Endothelial cell of umbilical vein (primary cell): ENCODE measurements at regions not wholly inside any gene's neighbourhood (a gene's known extent, or its start where the extent isn't known, plus 50 kb on each side); places are given as distances from the start of the nearest gene placed in this dataset.

Experiments
- BruUV-seq: library from RNA; stranded (reverse); fragments of 400-500 nt; replicated peaks from 2 replicates; lab custom pipeline; 2021; lab: Mats Ljungman, UMichigan
- CTCF ChIA-PET: fragments of 300-600, 350-600 bp; sonication (Branson Sonifier 250); formaldehyde crosslinking; loops from one replicate; lab custom pipeline; 2021; ENCODE audit warnings: antibody characterized with exemption, inconsistent platforms; lab: Charles Lee
- POLR2A ChIA-PET: fragments of 300-600, 350-600 bp; sonication (Branson Sonifier 250); formaldehyde crosslinking; loops from one replicate; lab custom pipeline; 2021; ENCODE audit warnings: antibody characterized with exemption, inconsistent platforms; lab: Charles Lee
- DNase-seq: peaks from one replicate; pipeline ENCODE4 v3.0.0-alpha.2; 2011; ENCODE audit warnings: low read depth, low spot score
- FAIRE-seq: peaks from 2 replicates; lab custom pipeline; 2011; peaks lifted over from hg19 to GRCh38; lab: Jason Lieb, UNC
- H2AFZ ChIP-seq: 2 replicates; pipeline ENCODE4 v1.6.0; 2012; ENCODE audit warnings: low read depth, low read length, control low read depth, inconsistent platforms
- H3K27ac ChIP-seq: 2 replicates; pipeline ENCODE4 v1.5.1; 2011; ENCODE audit warnings: low read depth, mild to moderate bottlenecking, control low read depth, low read length, moderate library complexity; ENCODE audit not compliant: insufficient read depth
- H3K27me3 ChIP-seq, 2 experiments: 2 replicates each; pipeline versions ENCODE4 v1.6.0 to v1.6.1; 2011; ENCODE audit warnings: low read length in 2 of 2, mixed read lengths in 1 of 2; ENCODE audit not compliant: control insufficient read depth in 2 of 2, insufficient read depth in 2 of 2
- H3K36me3 ChIP-seq, 2 experiments: 2 replicates in 1 of 2; 3 replicates in 1 of 2; pipeline ENCODE4 v1.5.1; 2011; ENCODE audit warnings: low read length in 2 of 2, mild to moderate bottlenecking in 1 of 2, moderate library complexity in 1 of 2; ENCODE audit not compliant: control insufficient read depth in 2 of 2, insufficient read depth in 2 of 2; ENCODE audit errors: extremely low read depth in 1 of 2
- H3K4me1 ChIP-seq: 3 replicates; pipeline ENCODE4 v1.5.1; 2011; ENCODE audit warnings: mild to moderate bottlenecking, low read length; ENCODE audit not compliant: control insufficient read depth, insufficient read depth; ENCODE audit errors: extremely low read depth
- H3K4me2 ChIP-seq: 2 replicates; pipeline ENCODE4 v1.6.1; 2011; ENCODE audit warnings: low read length, control low read depth, mixed read lengths; ENCODE audit not compliant: insufficient read depth
- H3K4me3 ChIP-seq, 3 experiments: fragments of 200-600 bp in 1 of 3; sonication (generic), shearing (Covaris generic) in 1 of 3; replicated peaks in 1 of 3; 2 replicates each; pipeline ENCODE4 v1.5.1; 2011 to 2016; ENCODE audit warnings: control low read depth in 3 of 3, low read length in 3 of 3, mild to moderate bottlenecking in 2 of 3, inconsistent platforms in 1 of 3, low read depth in 1 of 3, moderate library complexity in 1 of 3; ENCODE audit not compliant: insufficient read depth in 1 of 3
- H3K79me2 ChIP-seq: 2 replicates; pipeline ENCODE4 v1.6.0; 2012; ENCODE audit warnings: low read length, inconsistent platforms; ENCODE audit not compliant: control insufficient read depth, insufficient read depth
- H3K9ac ChIP-seq: replicated peaks from 2 replicates; pipeline ENCODE3; 2011; ENCODE audit warnings: low read length, control low read depth; ENCODE audit not compliant: insufficient read depth; ENCODE audit errors: extremely low read depth
- H3K9me1 ChIP-seq: replicated peaks from 3 replicates; pipeline ENCODE4 v1.6.0; 2011; ENCODE audit warnings: mild to moderate bottlenecking, low read length; ENCODE audit not compliant: control insufficient read depth, insufficient read depth; ENCODE audit errors: extremely low read depth
- H3K9me3 ChIP-seq: replicated peaks from 2 replicates; pipeline ENCODE4 v1.5.1; 2012; ENCODE audit warnings: low read length, inconsistent platforms; ENCODE audit not compliant: control insufficient read depth, insufficient read depth
- H4K20me1 ChIP-seq: replicated peaks from 2 replicates; pipeline ENCODE3; 2011; ENCODE audit warnings: mild to moderate bottlenecking, low read length; ENCODE audit not compliant: control insufficient read depth, insufficient read depth; ENCODE audit errors: extremely low read depth
- EZH2 ChIP-seq: IDR thresholded peaks from 2 replicates; pipeline ENCODE4 v1.6.1; 2012; ENCODE audit warnings: borderline replicate concordance, low read depth, mild to moderate bottlenecking, moderate library complexity, low read length, inconsistent platforms; ENCODE audit not compliant: severe bottlenecking
- FOS ChIP-seq: IDR thresholded peaks from 2 replicates; pipeline ENCODE4 v1.6.1; 2011; ENCODE audit warnings: mild to moderate bottlenecking, low read length, moderate library complexity, borderline replicate concordance; ENCODE audit not compliant: insufficient read depth
- GATA2 ChIP-seq: IDR thresholded peaks from 2 replicates; pipeline ENCODE4 v1.7.0; 2011; ENCODE audit warnings: low read depth, mild to moderate bottlenecking, moderate library complexity, mixed read lengths, low read length; ENCODE audit not compliant: insufficient read length, insufficient read depth
- JUN ChIP-seq: IDR thresholded peaks from 2 replicates; pipeline ENCODE4 v1.6.1; 2011; ENCODE audit warnings: borderline replicate concordance, low read depth; ENCODE audit not compliant: insufficient read length, insufficient read depth
- MAX ChIP-seq: IDR thresholded peaks from 2 replicates; pipeline ENCODE4 v1.6.1; 2011; ENCODE audit not compliant: insufficient read depth, insufficient read length
- MYC ChIP-seq: IDR thresholded peaks from one replicate; pipeline ENCODE4 v1.6.1; 2011; ENCODE audit warnings: mild to moderate bottlenecking, low read depth, low read length
- POLR2A ChIP-seq: IDR thresholded peaks from 2 replicates; pipeline ENCODE4 v1.6.1; 2012; ENCODE audit warnings: low read depth, mild to moderate bottlenecking, control low read depth, low read length
- POLR2AphosphoS5 ChIP-seq: IDR thresholded peaks from 2 replicates; pipeline ENCODE4 v1.6.1; 2012; ENCODE audit warnings: low read depth, mild to moderate bottlenecking, control low read depth, low read length, moderate library complexity; ENCODE audit not compliant: insufficient read depth
- dilution Hi-C: fragments of 300-500 bp; cut with MboI; formaldehyde crosslinking; loops from one replicate; pipeline ENCODE4 v1.15.0; 2019; ENCODE audit warnings: low sequenced_read_pairs; ENCODE audit not compliant: extremely low pct_ligation_motif_present
- intact Hi-C: fragments of 100-400 bp; cut with micrococcal nuclease; formaldehyde crosslinking; loops from one replicate; pipeline ENCODE4 v1.10.0; 2022
- TF ChIP-seq, protein P1 (sequence below), 2 donors: IDR thresholded peaks; 1 replicate in 1 of 2; 2 replicates in 1 of 2; pipeline ENCODE4 v1.5.1; 2011; ENCODE audit warnings: low read length in 2 of 2, mild to moderate bottlenecking in 2 of 2, moderate library complexity in 2 of 2, control low read depth in 1 of 2, inconsistent platforms in 1 of 2, low read depth in 1 of 2; ENCODE audit not compliant: insufficient read depth in 1 of 2; ENCODE audit errors: extremely low read depth in 1 of 2

GRCh38 chr12:59142183-59142790 is 222.0 kb upstream of the LRIG3 start:
- FAIRE-seq, result no peak
- BruUV-seq, result no TSS peak

GRCh38 chr12:59134750-59135149 is 214.4 kb upstream of the LRIG3 start:
- dilution Hi-C loops (no loop called here), intact Hi-C loops (no loop called here)
- no peaks in the 10 kb centered on the region for H3K79me2 ChIP-seq
- no TSS peak for BruUV-seq
- H4K20me1 ChIP-seq, result no peaks in the 10 kb centered on the region
- POLR2A ChIA-PET, result no interaction called here
- H3K4me2 ChIP-seq, result no peak overlapping the region
- TF ChIP-seq EZH2 (no peak), MYC (no peak), MAX (no peak), POLR2AphosphoS5 (no peak), FOS (no peak), POLR2A (no peak), GATA2 (no peak), JUN (no peak)
- TF ChIP-seq, protein P1, sequence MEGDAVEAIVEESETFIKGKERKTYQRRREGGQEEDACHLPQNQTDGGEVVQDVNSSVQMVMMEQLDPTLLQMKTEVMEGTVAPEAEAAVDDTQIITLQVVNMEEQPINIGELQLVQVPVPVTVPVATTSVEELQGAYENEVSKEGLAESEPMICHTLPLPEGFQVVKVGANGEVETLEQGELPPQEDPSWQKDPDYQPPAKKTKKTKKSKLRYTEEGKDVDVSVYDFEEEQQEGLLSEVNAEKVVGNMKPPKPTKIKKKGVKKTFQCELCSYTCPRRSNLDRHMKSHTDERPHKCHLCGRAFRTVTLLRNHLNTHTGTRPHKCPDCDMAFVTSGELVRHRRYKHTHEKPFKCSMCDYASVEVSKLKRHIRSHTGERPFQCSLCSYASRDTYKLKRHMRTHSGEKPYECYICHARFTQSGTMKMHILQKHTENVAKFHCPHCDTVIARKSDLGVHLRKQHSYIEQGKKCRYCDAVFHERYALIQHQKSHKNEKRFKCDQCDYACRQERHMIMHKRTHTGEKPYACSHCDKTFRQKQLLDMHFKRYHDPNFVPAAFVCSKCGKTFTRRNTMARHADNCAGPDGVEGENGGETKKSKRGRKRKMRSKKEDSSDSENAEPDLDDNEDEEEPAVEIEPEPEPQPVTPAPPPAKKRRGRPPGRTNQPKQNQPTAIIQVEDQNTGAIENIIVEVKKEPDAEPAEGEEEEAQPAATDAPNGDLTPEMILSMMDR (IDR thresholded peaks at IDR 0.05; ENCODE audit: extremely low read depth in 1 of 2, insufficient read depth in 1 of 2, low read depth in 1 of 2, low read length in 2 of 2), result no peak
- CTCF ChIA-PET, result no interaction called here
- DNase-seq (no peak), FAIRE-seq (no peak)
- H3K27me3 ChIP-seq, result no peaks in the 10 kb centered on the region
- H3K9me3 ChIP-seq, result no peaks in the 10 kb centered on the region
- no peaks in the 10 kb centered on the region for H3K36me3 ChIP-seq
- no peak overlapping the region for H2AFZ ChIP-seq
- H3K9me1 ChIP-seq, result no peaks in the 10 kb centered on the region
- no peak overlapping the region for H3K9ac ChIP-seq
- no peak overlapping the region for H3K27ac ChIP-seq
- no peak overlapping the region for H3K4me3 ChIP-seq
- H3K4me1 ChIP-seq, result no peaks in the 10 kb centered on the region

More at GRCh38 chr12:59142183-59142790, 222.0 kb upstream of the LRIG3 start:
- no peaks in the 10 kb centered on the region for H4K20me1 ChIP-seq
- DNase-seq, result no peak
- intact Hi-C loops (no loop called here), dilution Hi-C loops (no loop called here)
- TF ChIP-seq FOS (no peak), POLR2A (no peak), POLR2AphosphoS5 (no peak), JUN (no peak), MYC (no peak)
- TF ChIP-seq, protein P1 (IDR thresholded peaks at IDR 0.05; ENCODE audit: extremely low read depth in 1 of 2, insufficient read depth in 1 of 2, low read depth in 1 of 2, low read length in 2 of 2), result no peak
- no peak overlapping the region for H3K27ac ChIP-seq
- H3K4me2 ChIP-seq, result no peak overlapping the region
- no peak overlapping the region for H2AFZ ChIP-seq
- CTCF ChIA-PET, result interaction anchor here (1.0 to 2.9 kb wide), 5 partner anchors 8 to 602 kb away, joined by 3 to 14 read pairs (median 6); no protein-coding TSS in a partner anchor
- H3K36me3 ChIP-seq, result no peaks in the 10 kb centered on the region
- no peaks in the 10 kb centered on the region for H3K4me1 ChIP-seq
- no peaks in the 10 kb centered on the region for H3K9me1 ChIP-seq
- no peaks in the 10 kb centered on the region for H3K27me3 ChIP-seq
- no peaks in the 10 kb centered on the region for H3K9me3 ChIP-seq
- no peak overlapping the region for H3K4me3 ChIP-seq
- POLR2A ChIA-PET, result no interaction called here
- H3K9ac ChIP-seq, result no peak overlapping the region
- H3K79me2 ChIP-seq, result no peaks in the 10 kb centered on the region
